Psoas muscle (tissue), 7 donors: ENCODE measurements at regions not wholly inside any gene's neighbourhood (a gene's known extent, or its start where the extent isn't known, plus 50 kb on each side); places are given as distances from the start of the nearest gene placed in this dataset.

Experiments used
- ATAC-seq, 4 donors: fragments of 200-7000 bp; cut with Tn5 transposase; one replicate each; pipeline ENCODE4 v1.9.1; 2020; ENCODE audit warnings: moderate library complexity in 3 of 4, mild to moderate bottlenecking in 2 of 4
- DNase-seq, 2 donors: peaks; one replicate each; pipeline ENCODE4 v3.0.0-alpha.2; 2020
- H3K27ac ChIP-seq: fragments of 200-600 bp; one replicate; pipeline ENCODE4 v1.8.0; 2022
- H3K27me3 ChIP-seq, 3 donors: fragments of 200-600 bp in 1 of 3; one replicate each; pipeline versions ENCODE4 v1.6.1 to v1.8.0; 2013 to 2022; ENCODE audit warnings: low read length in 2 of 3, mild to moderate bottlenecking in 2 of 3, moderate library complexity in 1 of 3; ENCODE audit not compliant: insufficient read depth in 3 of 3
- H3K36me3 ChIP-seq, 2 donors: fragments of 200-600 bp in 1 of 2; one replicate each; pipeline versions ENCODE4 v1.6.1 to v1.8.0; 2013 to 2022; ENCODE audit warnings: low read depth in 1 of 2, mild to moderate bottlenecking in 1 of 2, moderate library complexity in 1 of 2; ENCODE audit not compliant: insufficient read depth in 1 of 2
- H3K4me1 ChIP-seq: fragments of 200-600 bp; one replicate; pipeline ENCODE4 v1.8.0; 2022
- H3K4me3 ChIP-seq: fragments of 200-600 bp; one replicate; pipeline ENCODE4 v1.8.0; 2022; ENCODE audit warnings: mild to moderate bottlenecking
- H3K9me3 ChIP-seq: fragments of 200-600 bp; one replicate; pipeline ENCODE4 v1.8.0; 2022
- CTCF ChIP-seq: fragments of 200-600 bp; IDR thresholded peaks from one replicate; pipeline ENCODE4 v1.8.0; 2022; ENCODE audit warnings: antibody characterized with exemption
- WGBS, 3 donors: extraction: QIAGEN DNeasy Blood & Tissue Kit; methylation state at CpG; one replicate each; pipeline versions ENCODE4 v1.1.6 to v1.1.7; 2013; 5-methylcytosine and 5-hydroxymethylcytosine counted together
- intact Hi-C, 2 donors: fragments of 100-400 bp; cut with DNase I; formaldehyde crosslinking; loops; one replicate each; pipeline versions ENCODE4 v1.11.0 to v1.14.2; 2022
- donor health status: healthy with polysubstance abuse.
- donor health status: DM: no; HTN: no; CAD: no; lungs with moderate emphysema.
- donor health status: Bipolar disorder and iron deficiency.
- donor health status: healthy.
- donor health status: DM: yes; HTN: yes; CAD: no.
- donor health status: DM: no; HTN: no; CAD: no.
- donor health status: DM: yes; HTN: yes; CAD: no.

GRCh38 chr12:69117566-69118266 lies 121.7 kb upstream of the CPSF6 start:
- no peak overlapping the region for H3K27ac ChIP-seq
- no peaks in the 10 kb centered on the region for H3K9me3 ChIP-seq
- H3K4me1 ChIP-seq, result no peaks in the 10 kb centered on the region
- no peak for TF ChIP-seq CTCF
- H3K4me3 ChIP-seq, result no peak overlapping the region
- H3K27me3 ChIP-seq, result no peaks in the 10 kb centered on the region
- no peak for DNase-seq
- no peaks in the 10 kb centered on the region for H3K36me3 ChIP-seq
- WGBS, 3 donors, result 78 to 88% (median 86%) methylated on average over 5 of the region's 5 CpGs
- intact Hi-C loops, result no loop called here
- no peak for ATAC-seq

- Histone ChIP-seq H3K27me3 (no peaks in the 10 kb centered on the region), H3K4me1 (no peaks in the 10 kb centered on the region), H3K9me3 (no peaks in the 10 kb centered on the region), H3K36me3 (no peaks in the 10 kb centered on the region), H3K27ac (no peak overlapping the region), H3K4me3 (no peak overlapping the region)
- 43 to 72% (median 55%) methylated on average over 2 of the region's 2 CpGs for WGBS, 3 donors
- no peak for TF ChIP-seq CTCF
- ATAC-seq (no peak), DNase-seq (no peak)
- intact Hi-C loops, result no loop called here
Measured at GRCh38 chr12:69118516-69118915, 120.9 kb upstream of the CPSF6 start.

GRCh38 chr12:69119770-69120169 lies 119.6 kb upstream of the CPSF6 start:
- Histone ChIP-seq H3K27ac (no peak overlapping the region), H3K36me3 (no peaks in the 10 kb centered on the region), H3K4me1 (no peaks in the 10 kb centered on the region), H3K9me3 (no peaks in the 10 kb centered on the region), H3K4me3 (no peak overlapping the region), H3K27me3 (no peaks in the 10 kb centered on the region)
- intact Hi-C loops, result no loop called here
- TF ChIP-seq CTCF, result no peak
- ATAC-seq (no peak), DNase-seq (no peak)
- 76 to 87% (median 87%) methylated on average over 6 of the region's 6 CpGs for whole genome bisulfite sequencing, 3 donors

- DNase-seq (no peak), ATAC-seq (no peak)
- 52 to 58% (median 53%) methylated on average over 5 of the region's 5 CpGs for WGBS, 3 donors
- Histone ChIP-seq H3K27me3 (no peaks in the 10 kb centered on the region), H3K4me3 (no peak overlapping the region), H3K9me3 (no peaks in the 10 kb centered on the region), H3K36me3 (no peaks in the 10 kb centered on the region), H3K4me1 (no peaks in the 10 kb centered on the region), H3K27ac (no peak overlapping the region)
- no peak for TF ChIP-seq CTCF
- intact Hi-C loops, result no loop called here
Measured at GRCh38 chr12:69120354-69120753, 119.0 kb upstream of the CPSF6 start.

GRCh38 chr12:69123311-69123710 lies 116.1 kb upstream of the CPSF6 start:
- ATAC-seq (no peak), DNase-seq (no peak)
- Histone ChIP-seq H3K27ac (no peak overlapping the region), H3K27me3 (no peaks in the 10 kb centered on the region), H3K4me1 (no peaks in the 10 kb centered on the region), H3K36me3 (no peaks in the 10 kb centered on the region), H3K9me3 (no peaks in the 10 kb centered on the region), H3K4me3 (no peak overlapping the region)
- intact Hi-C loops, result no loop called here
- TF ChIP-seq CTCF, result no peak
- 88 to 90% (median 89%) methylated on average over 3 of the region's 3 CpGs for WGBS, 3 donors
